ENCODE measurements at regions not wholly inside any gene's neighbourhood (a gene's known extent, or its start where the extent isn't known, plus 50 kb on each side); places are given as distances from the start of the nearest gene placed in this dataset.

GRCh38 chr11:134541951-134542350 is 129.9 kb upstream of the B3GAT1 start:
- TF ChIP-seq HDGF (IDR thresholded peaks at IDR 0.05; ENCODE audit: borderline replicate concordance) = no peak
- no peak for TF ChIP-seq SUZ12 (IDR thresholded peaks at IDR 0.05)
- no peak for TF ChIP-seq FOXA1 (IDR thresholded peaks at IDR 0.05)
- TF ChIP-seq FOXK2 (IDR thresholded peaks at IDR 0.05) = no peak
- no peak for TF ChIP-seq SP1 (IDR thresholded peaks at IDR 0.05)
- TF ChIP-seq BHLHE40 (IDR thresholded peaks at IDR 0.05; ENCODE audit: borderline replicate concordance) = no peak
- TF ChIP-seq ZNF384 (IDR thresholded peaks at IDR 0.05) = no peak
- no peak for TF ChIP-seq ARNT (IDR thresholded peaks at IDR 0.05)
- no peak for TF ChIP-seq LEF1 (IDR thresholded peaks at IDR 0.05; ENCODE audit: borderline replicate concordance)
- TF ChIP-seq NFRKB (IDR thresholded peaks at IDR 0.05) = no peak
- no peak for TF ChIP-seq ELF4 (IDR thresholded peaks at IDR 0.05)
- TF ChIP-seq L3MBTL2 (conservative IDR thresholded peaks at IDR 0.05) = no peak
- TF ChIP-seq PKNOX1 (IDR thresholded peaks at IDR 0.05) = no peak
- no peak for TF ChIP-seq FOXM1 (IDR thresholded peaks at IDR 0.05; ENCODE audit: borderline replicate concordance)
